Progenitor cell of endocrine pancreas (in vitro differentiated cells): ENCODE measurements at regions not wholly inside any gene's neighbourhood (a gene's known extent, or its start where the extent isn't known, plus 50 kb on each side); places are given as distances from the start of the nearest gene placed in this dataset.

Source experiments
- DNase-seq: peaks from one replicate; pipeline ENCODE4 v3.0.0; 2021; ENCODE audit warnings: low spot score; ENCODE audit not compliant: unreplicated experiment
- H3K27ac Mint-ChIP-seq: 2 replicates; pipeline ENCODE4 v1.8.0; 2021; ENCODE audit warnings: mild to moderate bottlenecking, moderate library complexity, mixed read lengths
- H3K27me3 Mint-ChIP-seq: 2 replicates; pipeline ENCODE4 v1.8.0; 2021; ENCODE audit warnings: mixed read lengths
- H3K36me3 Mint-ChIP-seq: 2 replicates; pipeline ENCODE4 v1.8.0; 2022; ENCODE audit warnings: mixed read lengths; ENCODE audit not compliant: insufficient read depth
- H3K4me1 Mint-ChIP-seq: 2 replicates; pipeline ENCODE4 v1.8.0; 2021; ENCODE audit warnings: low read depth, mixed read lengths
- H3K4me3 Mint-ChIP-seq: 2 replicates; pipeline ENCODE4 v1.8.0; 2021; ENCODE audit warnings: low read depth, mild to moderate bottlenecking, moderate library complexity, mixed read lengths
- H3K9me3 Mint-ChIP-seq: 2 replicates; pipeline ENCODE4 v1.8.0; 2021; ENCODE audit warnings: low read depth, mixed read lengths
- CTCF ChIP-seq: fragments of 200-600 bp; sonication (generic); IDR thresholded peaks from one replicate; pipeline ENCODE4 v1.5.0; 2021; ENCODE audit warnings: antibody characterized with exemption, mild to moderate bottlenecking; ENCODE audit not compliant: unreplicated experiment

GRCh38 chr9:13750639-13751038 lies 471.1 kb upstream of the MPDZ start:
- TF ChIP-seq CTCF, result no peak
- no peak overlapping the region for H3K27ac Mint-ChIP-seq
- no peak overlapping the region for H3K4me3 Mint-ChIP-seq
- DNase-seq, result no peak
- H3K4me1 Mint-ChIP-seq, result peaks cover 3% of the 10 kb centered on the region
- no peaks in the 10 kb centered on the region for H3K36me3 Mint-ChIP-seq
- no peaks in the 10 kb centered on the region for H3K27me3 Mint-ChIP-seq
- H3K9me3 Mint-ChIP-seq, result no peaks in the 10 kb centered on the region

GRCh38 chr9:13750061-13750460 lies 470.6 kb upstream of the MPDZ start:
- no peak overlapping the region for H3K4me3 Mint-ChIP-seq
- no peaks in the 10 kb centered on the region for H3K27me3 Mint-ChIP-seq
- H3K9me3 Mint-ChIP-seq, result no peaks in the 10 kb centered on the region
- H3K4me1 Mint-ChIP-seq, result peaks cover 3% of the 10 kb centered on the region
- no peak for TF ChIP-seq CTCF
- no peak for DNase-seq
- no peaks in the 10 kb centered on the region for H3K36me3 Mint-ChIP-seq
- H3K27ac Mint-ChIP-seq, result no peak overlapping the region

- no peak for TF ChIP-seq CTCF
- Mint-ChIP-seq H3K4me3 (no peak overlapping the region), H3K36me3 (no peaks in the 10 kb centered on the region), H3K27ac (no peak overlapping the region), H3K4me1 (no peaks in the 10 kb centered on the region), H3K9me3 (no peaks in the 10 kb centered on the region), H3K27me3 (peaks cover 3% of the 10 kb centered on the region)
- DNase-seq, result no peak
Observed at GRCh38 chr9:13746876-13747275, 467.4 kb upstream of the MPDZ start.

GRCh38 chr9:13744261-13744901 lies 464.9 kb upstream of the MPDZ start:
- Mint-ChIP-seq H3K9me3 (no peaks in the 10 kb centered on the region), H3K4me3 (no peak overlapping the region), H3K27me3 (peaks cover 3% of the 10 kb centered on the region), H3K27ac (no peak overlapping the region), H3K36me3 (no peaks in the 10 kb centered on the region), H3K4me1 (no peaks in the 10 kb centered on the region)
- DNase-seq, result no peak
- no peak for TF ChIP-seq CTCF

DNA sequence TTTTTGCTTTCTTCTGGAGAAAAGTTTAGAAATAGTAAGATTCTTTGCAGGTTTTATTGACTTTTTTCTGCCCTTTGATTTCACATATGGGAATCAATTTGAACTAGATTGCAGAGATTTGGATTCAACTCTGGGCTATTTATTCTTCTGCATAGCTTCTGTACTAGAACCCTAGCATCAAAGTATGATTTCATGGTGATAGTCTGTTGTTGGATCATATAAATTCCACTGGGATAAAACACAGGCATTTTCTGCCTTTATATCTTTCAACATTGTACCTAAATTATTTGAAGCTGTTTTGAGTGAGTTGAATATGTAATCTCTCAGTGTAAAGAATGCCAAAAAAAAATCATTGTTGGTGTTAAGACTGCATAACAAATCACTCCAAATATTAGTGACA lies 458.4 kb upstream of the MPDZ start:
- H3K4me1 Mint-ChIP-seq, result no peaks in the 10 kb centered on the region
- DNase-seq, result no peak
- H3K9me3 Mint-ChIP-seq, result no peaks in the 10 kb centered on the region
- no peak overlapping the region for H3K4me3 Mint-ChIP-seq
- no peaks in the 10 kb centered on the region for H3K36me3 Mint-ChIP-seq
- no peaks in the 10 kb centered on the region for H3K27me3 Mint-ChIP-seq
- no peak overlapping the region for H3K27ac Mint-ChIP-seq
- TF ChIP-seq CTCF, result no peak
